HG03175 (cell line): ENCODE measurements at regions not wholly inside any gene's neighbourhood (a gene's known extent, or its start where the extent isn't known, plus 50 kb on each side); places are given as distances from the start of the nearest gene placed in this dataset.

Source experiments
- ATAC-seq: cut with Tn5 transposase; IDR thresholded peaks from one replicate; pipeline ENCODE4 v1.9.1; 2021; ENCODE audit warnings: mild to moderate bottlenecking, moderate library complexity; ENCODE audit not compliant: unreplicated experiment

- ATAC-seq, result no peak
Measured at GRCh38 chr2:226233388-226233787, 566.2 kb downstream of the IRS1 start.

GRCh38 chr2:226228080-226228479 lies 571.5 kb downstream of the IRS1 start:
- ATAC-seq, result no peak

- no peak for ATAC-seq
Measured at GRCh38 chr2:226227341-226227740, 572.3 kb downstream of the IRS1 start.

GRCh38 chr2:226223704-226224103 lies 575.9 kb downstream of the IRS1 start:
- ATAC-seq, result no peak

- no peak for ATAC-seq
Measured at GRCh38 chr2:226220511-226220910, 579.1 kb downstream of the IRS1 start.

GRCh38 chr2:226217191-226217590 lies 582.4 kb downstream of the IRS1 start:
- no peak for ATAC-seq

- no peak for ATAC-seq
Measured at GRCh38 chr2:226216575-226216974, 583.0 kb downstream of the IRS1 start.

- peak; percentile 97 for ATAC-seq
Measured at GRCh38 chr2:226215902-226216503, 583.6 kb downstream of the IRS1 start.

- ATAC-seq, result no peak
Measured at GRCh38 chr2:226213717-226214116, 585.9 kb downstream of the IRS1 start.

- ATAC-seq, result no peak
Measured at GRCh38 chr2:226211439-226211838, 588.2 kb downstream of the IRS1 start.

GRCh38 chr2:226208726-226209125 lies 590.9 kb downstream of the IRS1 start:
- no peak for ATAC-seq

- no peak for ATAC-seq
Measured at GRCh38 chr2:226207671-226208070, 591.9 kb downstream of the IRS1 start.

GRCh38 chr2:226199555-226199954 lies 600.1 kb downstream of the IRS1 start:
- ATAC-seq, result no peak

GRCh38 chr2:226198956-226199355 lies 600.7 kb downstream of the IRS1 start:
- ATAC-seq, result no peak

- ATAC-seq, result no peak
Measured at GRCh38 chr2:226190479-226191252, 609.0 kb downstream of the IRS1 start.

- ATAC-seq, result no peak
Measured at GRCh38 chr2:226189061-226189460, 610.6 kb downstream of the IRS1 start.

GRCh38 chr2:226187616-226188015 lies 612.0 kb downstream of the IRS1 start:
- no peak for ATAC-seq

- ATAC-seq, result no peak
Measured at GRCh38 chr2:226187156-226187555, 612.5 kb downstream of the IRS1 start.

GRCh38 chr2:226185616-226186211 lies 613.9 kb downstream of the IRS1 start:
- ATAC-seq, result no peak

GRCh38 chr2:226184940-226185615 lies 614.5 kb downstream of the IRS1 start:
- ATAC-seq, result no peak

- no peak for ATAC-seq
Measured at GRCh38 chr2:226184540-226184939, 615.1 kb downstream of the IRS1 start.

GRCh38 chr2:226183550-226183949 lies 616.1 kb downstream of the IRS1 start:
- no peak for ATAC-seq
